Central memory CD4-positive, alpha-beta T cell (primary cell): ENCODE measurements at regions not wholly inside any gene's neighbourhood (a gene's known extent, or its start where the extent isn't known, plus 50 kb on each side); places are given as distances from the start of the nearest gene placed in this dataset.

Experiments
- DNase-seq: peaks from one replicate; pipeline ENCODE4 v3.0.0; 2022

- DNase-seq, result no peak
These were observed 405.3 kb downstream of the RRAGC start for GRCh38 chr1:38454236-38454635.

GRCh38 chr1:38452246-38452645, 405.7 kb upstream of the POU3F1 start:
- DNase-seq, result no peak

- DNase-seq, result no peak
These were observed 405.0 kb upstream of the POU3F1 start for GRCh38 chr1:38451541-38451993.

- DNase-seq, result no peak
These were observed 402.3 kb upstream of the POU3F1 start for GRCh38 chr1:38448893-38449292.

- DNase-seq, result no peak
These were observed 400.3 kb upstream of the POU3F1 start for GRCh38 chr1:38446936-38447335.

- DNase-seq, result no peak
These were observed 398.3 kb upstream of the POU3F1 start for GRCh38 chr1:38444770-38445442.

- DNase-seq, result no peak
These were observed 397.7 kb upstream of the POU3F1 start for GRCh38 chr1:38444311-38444710.

- DNase-seq, result no peak
These were observed 393.8 kb upstream of the POU3F1 start for GRCh38 chr1:38440402-38440801.

GRCh38 chr1:38436749-38437148, 390.2 kb upstream of the POU3F1 start:
- DNase-seq, result no peak

- no peak for DNase-seq
These were observed 389.4 kb upstream of the POU3F1 start for GRCh38 chr1:38436006-38436405.

GRCh38 chr1:38433084-38433722, 386.6 kb upstream of the POU3F1 start:
- DNase-seq, result no peak

GRCh38 chr1:38431535-38432376, 385.2 kb upstream of the POU3F1 start:
- DNase-seq, result no peak

GRCh38 chr1:38430949-38431348, 384.4 kb upstream of the POU3F1 start:
- no peak for DNase-seq

- DNase-seq, result no peak
These were observed 378.1 kb upstream of the POU3F1 start for GRCh38 chr1:38424677-38425076.

GRCh38 chr1:38420666-38421065, 374.1 kb upstream of the POU3F1 start:
- DNase-seq, result no peak

GRCh38 chr1:38418195-38419030, 371.8 kb upstream of the POU3F1 start:
- DNase-seq, result no peak

GRCh38 chr1:38403667-38404066, 357.1 kb upstream of the POU3F1 start:
- DNase-seq, result no peak

- no peak for DNase-seq
These were observed 355.7 kb upstream of the POU3F1 start for GRCh38 chr1:38402230-38402815.

- no peak for DNase-seq
These were observed 350.0 kb upstream of the POU3F1 start for GRCh38 chr1:38396606-38397005.

GRCh38 chr1:38394303-38394702, 347.7 kb upstream of the POU3F1 start:
- no peak for DNase-seq

GRCh38 chr1:38392861-38393260, 346.3 kb upstream of the POU3F1 start:
- no peak for DNase-seq

- no peak for DNase-seq
These were observed 334.7 kb upstream of the POU3F1 start for GRCh38 chr1:38381256-38381655.
